MM.1S (cell line): ENCODE measurements at regions not wholly inside any gene's neighbourhood (a gene's known extent, or its start where the extent isn't known, plus 50 kb on each side); places are given as distances from the start of the nearest gene placed in this dataset.

Experiments used
- CTCF ChIP-seq: fragments of 300-600 bp; sonication (generic); IDR thresholded peaks from 2 replicates; pipeline ENCODE4 v1.5.1; 2016; ENCODE audit warnings: antibody characterized with exemption, low read length, mixed read lengths
- EZH2 ChIP-seq: fragments of 300-600 bp; sonication (generic); optimal IDR thresholded peaks from 2 replicates; pipeline ENCODE3; 2017; ENCODE audit warnings: low read depth, mild to moderate bottlenecking, antibody characterized with exemption, low read length, mixed read lengths

GRCh38 chrX:952816-953215, 259.6 kb downstream of the CRLF2 start:
- TF ChIP-seq CTCF = no peak
- no peak for TF ChIP-seq EZH2
